HG03442 (cell line): ENCODE measurements at regions not wholly inside any gene's neighbourhood (a gene's known extent, or its start where the extent isn't known, plus 50 kb on each side); places are given as distances from the start of the nearest gene placed in this dataset.
"Not testable (repeated sequence)": the region's sequence is repeated elsewhere in the genome, so short reads cannot be mapped to it uniquely, and the experiment has no call there.

Experiments used
- ATAC-seq: cut with Tn5 transposase; IDR thresholded peaks from one replicate; pipeline ENCODE4 v1.9.1; 2021; ENCODE audit warnings: mild to moderate bottlenecking, moderate library complexity; ENCODE audit not compliant: unreplicated experiment

DNA sequence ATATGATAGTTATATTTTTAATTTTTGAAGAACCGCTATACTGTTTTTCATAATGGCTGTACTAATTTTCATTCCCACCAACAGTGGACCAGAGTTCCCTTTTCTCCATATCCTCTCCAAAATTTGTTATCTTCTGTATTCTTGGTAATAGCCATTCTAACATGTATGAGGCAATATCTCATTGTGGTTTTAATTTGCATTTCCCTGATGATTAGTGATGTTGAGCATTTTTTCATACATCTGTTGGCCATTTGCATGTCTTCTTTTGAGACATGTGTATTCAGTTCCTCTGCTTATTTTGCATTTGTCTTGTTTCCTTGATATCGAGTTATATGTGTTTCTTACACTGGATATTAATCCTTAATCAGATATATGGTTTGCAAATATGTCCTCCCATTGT lies 770.8 kb upstream of the MBL2 start:
- ATAC-seq = no peak

DNA sequence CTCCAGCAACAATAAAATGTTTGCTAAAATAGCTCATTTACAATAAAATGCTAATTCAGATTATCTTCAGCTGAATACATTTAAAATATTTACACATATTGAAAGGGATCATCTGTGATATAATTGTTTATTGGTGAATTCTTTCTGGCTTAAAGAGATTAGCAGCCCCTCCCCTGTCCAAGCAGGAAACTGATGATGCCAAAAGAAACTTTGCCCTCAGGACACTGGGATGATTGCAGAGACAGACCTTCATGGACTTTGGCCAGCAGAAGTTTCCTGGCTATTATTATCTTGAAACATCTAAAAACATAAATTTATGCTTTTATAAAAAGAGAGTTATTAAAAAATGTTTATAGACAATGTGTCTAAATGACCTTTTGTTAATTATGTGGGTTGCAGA lies 764.9 kb upstream of the MBL2 start:
- no peak for ATAC-seq

DNA sequence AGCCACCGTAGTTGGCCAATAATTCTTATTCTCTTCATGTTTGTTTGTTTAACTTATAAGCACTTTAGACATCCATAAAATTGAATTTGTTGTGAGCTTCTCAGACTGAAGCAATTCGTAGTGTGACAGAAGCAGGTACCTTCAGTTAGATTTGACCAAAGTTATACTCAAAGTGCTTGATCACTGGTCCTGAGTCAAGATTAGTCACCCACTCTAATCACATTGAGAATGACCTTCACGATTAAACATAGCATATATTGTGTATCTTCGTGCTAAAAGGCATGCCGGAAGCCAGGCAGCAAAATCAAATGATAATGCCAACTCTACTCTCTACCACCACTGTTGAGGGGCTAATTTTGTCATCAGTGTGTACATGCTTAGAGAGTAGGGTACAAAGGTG lies 763.7 kb upstream of the MBL2 start:
- ATAC-seq = no peak

DNA sequence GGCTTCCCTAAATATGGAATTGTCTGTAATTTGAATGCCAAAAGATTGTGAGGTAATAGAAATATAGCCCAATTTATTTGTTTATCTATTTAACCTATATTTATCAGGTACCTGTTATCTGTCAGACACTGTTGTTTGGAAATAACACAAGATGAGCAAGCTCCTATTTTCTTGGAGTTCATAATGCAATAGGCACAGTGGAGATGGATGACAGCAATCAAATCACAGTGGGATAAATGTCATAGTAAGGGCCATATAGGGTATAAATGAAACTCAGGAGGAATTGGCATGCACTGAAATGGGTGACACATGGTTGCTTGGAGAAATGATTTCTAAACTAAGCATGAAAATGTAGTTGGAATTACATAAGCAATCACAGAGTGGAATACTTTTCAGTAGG lies 761.8 kb upstream of the MBL2 start:
- no peak for ATAC-seq

DNA sequence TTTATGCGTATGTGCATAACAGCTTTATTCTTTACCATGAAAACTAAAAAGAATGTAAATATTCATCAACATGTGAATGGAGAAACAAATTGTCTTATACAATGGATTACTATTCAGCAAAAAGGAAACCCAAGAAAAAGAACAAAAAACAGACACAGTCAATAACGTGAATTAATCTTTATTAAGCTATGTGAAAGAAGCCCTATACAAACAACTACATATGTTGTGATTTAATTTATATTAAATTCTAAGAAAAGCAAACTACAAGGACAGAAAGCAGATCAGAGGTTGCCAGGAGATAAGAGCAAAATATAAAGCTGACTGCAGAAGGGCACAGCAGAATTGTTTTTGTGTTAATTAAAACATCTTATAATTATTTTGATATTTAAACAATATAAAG lies 756.4 kb upstream of the MBL2 start:
- no peak for ATAC-seq

DNA sequence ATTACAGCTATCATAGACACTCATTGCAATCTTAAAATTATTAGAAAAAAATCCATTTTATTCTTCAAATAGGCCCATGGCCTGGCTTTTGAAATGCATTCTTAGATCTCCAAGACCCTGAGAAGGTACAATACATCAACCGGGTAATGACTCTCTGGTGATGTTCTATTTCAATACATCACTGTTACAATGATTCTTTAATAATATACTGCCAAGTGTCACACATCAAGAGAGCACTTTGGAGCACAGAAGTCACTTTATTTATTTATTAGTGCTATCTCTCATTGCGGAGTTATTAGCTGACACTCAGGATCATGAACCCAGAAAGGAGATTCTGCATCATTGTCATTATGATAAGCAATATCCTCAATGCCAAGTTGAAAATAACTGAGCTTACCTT lies 748.5 kb upstream of the MBL2 start:
- no peak for ATAC-seq

DNA sequence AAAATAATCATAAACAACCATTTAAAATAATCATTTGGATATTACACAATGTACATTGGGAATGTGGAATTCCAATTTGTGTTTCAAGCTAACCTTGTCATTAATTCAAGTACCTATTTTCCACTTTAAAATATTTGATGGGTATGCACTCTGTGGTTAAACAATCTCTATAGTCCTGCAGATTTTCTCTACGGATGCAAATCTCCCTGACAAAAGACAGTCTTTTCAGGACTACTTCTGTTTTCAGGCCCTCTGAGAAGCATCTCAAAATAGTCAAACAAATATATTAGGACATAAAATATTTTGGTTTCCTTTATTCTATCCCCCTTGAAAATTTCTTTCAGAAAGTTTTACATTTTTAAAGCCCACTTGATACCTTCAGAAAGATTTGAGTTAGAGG lies 735.6 kb upstream of the MBL2 start:
- ATAC-seq = no peak

DNA sequence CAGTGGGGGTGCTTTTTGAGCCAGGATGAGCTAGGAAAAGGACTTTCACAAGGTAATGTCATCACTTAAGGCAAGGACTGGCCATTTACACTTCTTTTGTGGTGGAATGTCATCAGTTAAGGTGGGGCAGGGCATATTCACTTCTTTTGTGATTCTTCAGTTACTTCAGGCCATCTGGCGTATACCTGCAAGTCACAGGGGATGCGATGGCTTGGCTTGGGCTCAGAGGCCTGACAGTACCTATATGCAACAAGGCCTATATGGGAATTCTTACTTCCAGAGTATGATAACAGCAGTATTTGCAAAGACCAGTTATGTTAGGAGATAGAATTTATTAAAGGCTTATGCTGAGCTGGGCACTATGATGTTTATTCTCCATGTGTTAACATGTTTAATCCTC lies 731.9 kb upstream of the MBL2 start:
- not testable (repeated sequence) for ATAC-seq

DNA sequence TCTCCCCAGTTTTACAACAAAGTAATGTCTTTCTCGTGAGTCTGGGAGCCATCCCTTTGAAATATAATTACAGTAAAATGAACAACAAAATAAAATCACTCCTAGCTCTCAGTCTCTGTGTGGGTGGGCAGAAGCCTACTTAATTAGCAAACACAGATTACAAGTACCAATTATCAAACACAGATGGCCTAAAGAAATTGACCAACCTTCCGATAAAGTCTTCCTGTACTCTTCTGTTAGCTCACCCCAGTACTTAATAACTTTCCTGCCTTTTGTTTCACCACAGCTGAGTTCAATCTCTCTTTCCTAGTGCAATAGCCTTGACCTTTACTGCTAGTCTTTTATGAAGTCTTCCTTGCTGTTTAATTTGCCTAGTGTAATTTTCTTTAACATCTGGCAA lies 719.2 kb upstream of the MBL2 start:
- ATAC-seq = no peak

DNA sequence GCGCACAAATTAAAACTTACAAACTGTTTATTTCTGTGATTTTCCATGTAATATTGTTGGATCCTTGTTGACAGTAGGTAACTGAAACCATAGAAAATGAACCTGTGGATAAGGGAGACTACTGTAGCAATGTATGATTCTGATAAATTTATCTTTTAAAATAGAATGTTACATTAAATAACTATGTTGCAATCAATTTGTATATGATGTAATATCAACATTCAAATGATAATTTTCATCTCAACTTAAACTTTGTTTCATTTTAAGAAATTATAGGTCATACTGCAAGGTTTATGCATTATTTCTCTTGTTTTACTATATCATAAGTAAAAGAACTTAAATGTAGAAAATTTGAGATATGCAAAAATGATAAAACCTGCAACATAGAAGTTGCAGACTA lies 718.0 kb upstream of the MBL2 start:
- ATAC-seq = no peak

DNA sequence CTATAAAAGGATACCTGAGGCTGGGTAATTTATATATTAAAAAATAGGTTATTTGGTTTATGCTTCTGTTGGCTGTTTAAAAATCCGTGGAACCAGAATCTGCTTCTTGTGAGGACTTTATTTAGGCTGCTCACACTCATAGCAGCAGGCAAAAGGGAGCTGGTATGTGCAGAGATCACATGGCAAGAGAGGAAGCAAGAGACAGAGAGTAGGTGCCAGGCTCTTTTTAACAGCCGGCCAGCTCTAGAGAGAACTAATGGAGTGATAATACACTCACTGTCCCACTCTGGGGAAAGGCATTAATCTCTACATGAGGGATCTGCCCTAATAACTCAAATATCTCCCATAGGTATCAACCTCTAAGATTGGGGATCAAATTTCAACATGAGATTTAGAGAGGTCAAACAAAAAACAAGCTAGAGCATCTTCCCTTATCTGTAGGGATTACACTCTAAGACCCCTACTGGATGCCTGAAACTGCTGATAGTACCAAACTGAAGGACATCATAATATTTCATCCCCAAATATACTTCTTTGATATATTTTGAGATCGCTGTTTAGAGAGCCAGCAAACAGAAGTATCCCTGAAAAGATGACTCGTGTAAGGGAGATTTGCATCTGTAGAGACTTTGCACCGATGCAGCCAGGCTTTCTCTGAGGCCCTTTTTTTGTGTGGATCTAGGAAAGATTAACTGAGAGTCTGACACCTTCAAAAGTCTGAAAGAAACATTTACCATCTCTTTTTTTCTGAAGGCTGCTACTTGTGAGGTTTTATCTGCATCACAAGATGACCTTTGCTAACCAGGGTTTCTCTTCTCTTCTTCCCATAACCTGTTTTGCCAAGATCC lies 717.0 kb upstream of the MBL2 start:
- no peak for ATAC-seq

DNA sequence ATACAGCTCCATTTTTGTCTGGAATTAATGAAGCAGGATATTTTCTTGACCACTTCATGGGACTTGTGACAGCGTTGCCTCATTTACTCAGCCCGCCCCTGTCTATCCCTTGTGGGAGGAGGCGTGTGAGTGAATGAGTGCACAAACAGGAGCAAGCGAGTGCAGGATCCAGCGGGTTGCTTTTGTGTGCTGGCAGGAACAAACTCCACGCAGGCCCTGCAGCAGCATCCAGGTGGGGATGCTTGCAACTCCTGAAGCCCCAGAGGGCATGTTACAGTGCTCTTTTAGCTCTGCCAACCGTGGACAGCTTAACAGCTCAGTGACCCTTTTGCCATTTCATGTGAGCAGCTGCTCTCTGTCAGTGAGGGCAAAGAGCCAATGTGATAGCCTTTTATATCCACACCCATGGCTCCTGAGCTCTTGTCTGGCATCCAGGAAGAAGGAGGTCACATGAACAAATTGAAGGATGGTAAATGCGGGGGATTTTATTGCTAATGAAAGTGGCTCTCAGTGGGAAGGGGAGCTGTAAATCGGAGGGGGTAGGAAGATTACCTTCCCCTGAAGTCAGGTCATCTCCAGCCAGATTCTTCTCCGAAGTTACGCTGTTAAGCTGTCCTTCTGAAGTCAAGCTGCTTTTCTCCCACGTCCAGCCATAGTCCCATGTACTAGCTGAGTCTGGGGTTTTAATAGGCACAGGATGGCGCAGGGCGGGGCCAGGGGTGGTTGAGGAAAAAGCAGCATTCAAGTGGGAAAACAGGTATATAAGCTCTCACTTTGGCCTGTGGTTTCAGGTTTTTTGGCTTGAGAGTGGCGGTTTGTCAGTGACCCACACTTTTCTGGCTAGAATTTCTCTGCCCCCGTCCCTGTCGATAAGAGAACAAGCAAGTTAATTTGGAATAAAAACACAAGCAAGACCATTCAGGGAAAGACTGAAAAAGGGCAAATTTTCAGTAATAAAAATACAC lies 714.7 kb upstream of the MBL2 start:
- ATAC-seq = no peak

DNA sequence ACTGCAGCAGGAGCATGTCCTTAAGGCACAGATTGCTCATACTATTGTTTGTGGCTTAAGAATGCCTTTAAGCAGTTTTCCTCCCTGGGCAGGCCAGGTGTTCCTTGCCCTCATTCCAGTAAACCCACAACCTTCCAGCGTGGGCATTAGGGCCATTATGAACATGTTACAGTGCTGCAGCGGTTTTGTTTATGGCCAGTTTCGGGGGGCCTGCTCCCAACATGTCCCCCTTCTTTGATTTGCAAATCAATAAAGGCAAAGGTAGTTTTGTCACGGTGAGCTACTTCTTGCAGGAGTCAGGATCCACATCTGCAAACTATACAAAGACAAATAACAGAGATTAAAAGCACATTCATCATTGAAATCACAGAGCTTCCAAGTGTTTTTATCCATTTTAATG lies 712.8 kb upstream of the MBL2 start:
- ATAC-seq = not testable (repeated sequence)

DNA sequence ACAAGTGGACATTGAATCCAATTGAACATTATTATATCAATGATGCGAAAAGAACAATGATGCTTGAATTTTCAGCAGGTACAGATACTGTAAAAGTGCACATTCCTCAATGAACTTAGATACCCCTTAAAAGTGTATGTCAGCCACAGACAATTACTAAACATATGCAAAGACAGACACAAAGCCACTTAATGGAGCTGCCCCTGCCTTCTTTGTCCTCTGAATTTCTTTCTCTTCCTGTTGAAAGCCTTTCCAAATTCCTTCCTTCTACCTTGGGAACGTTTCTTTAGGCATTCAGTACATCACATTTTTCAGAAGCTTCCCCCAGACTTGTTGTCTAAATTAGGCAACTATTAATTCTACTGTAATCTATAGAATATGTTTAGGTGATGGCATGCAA lies 706.8 kb upstream of the MBL2 start:
- ATAC-seq = no peak

DNA sequence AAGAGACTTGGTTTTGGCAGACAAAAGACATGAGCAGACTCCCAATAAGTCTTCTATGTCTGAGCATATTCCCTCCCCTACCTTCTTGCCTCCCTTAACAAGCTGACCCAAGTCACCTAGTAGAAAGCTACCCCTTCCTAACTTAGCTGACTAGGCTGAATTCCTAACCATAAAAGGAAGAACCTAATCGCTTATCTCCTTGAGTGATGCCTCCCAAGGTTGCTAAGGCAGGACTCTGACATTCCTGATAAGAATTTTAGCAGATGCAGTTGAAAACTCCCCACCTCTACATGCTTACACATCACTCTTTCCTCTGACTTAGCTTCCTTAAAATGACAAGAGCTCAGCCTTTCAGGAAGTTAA lies 704.7 kb upstream of the MBL2 start:
- ATAC-seq = no peak

DNA sequence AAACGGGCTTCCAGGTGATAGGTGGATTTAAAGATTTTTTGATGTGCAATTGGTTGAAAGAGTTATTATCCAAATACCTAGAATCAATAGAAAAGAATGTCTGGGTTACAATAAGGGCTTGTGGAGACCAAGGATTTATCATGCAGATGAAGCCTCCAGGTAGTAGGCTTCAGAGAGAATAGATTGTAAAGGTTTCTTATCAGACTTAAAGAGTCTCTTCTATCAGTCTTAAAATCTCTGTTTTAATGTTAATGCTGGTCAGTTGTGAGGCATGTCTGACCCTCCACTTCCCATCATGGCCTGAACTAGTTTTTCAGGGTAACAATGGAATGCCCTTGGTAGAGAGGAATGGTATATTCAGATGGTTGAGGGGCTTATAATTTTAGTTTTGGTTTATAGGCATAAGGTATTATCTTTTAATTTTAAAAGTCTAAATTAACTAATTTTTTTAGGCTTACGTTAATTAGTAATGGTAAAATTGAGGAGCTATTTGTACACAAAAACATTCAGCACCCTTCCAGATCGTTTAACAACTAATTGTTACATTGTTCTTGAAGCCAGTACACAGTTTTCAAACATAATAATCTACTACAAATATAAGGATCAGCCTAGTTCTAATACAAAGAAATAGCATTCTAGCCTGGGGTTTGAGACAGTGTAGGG lies 704.2 kb upstream of the MBL2 start:
- no peak for ATAC-seq

DNA sequence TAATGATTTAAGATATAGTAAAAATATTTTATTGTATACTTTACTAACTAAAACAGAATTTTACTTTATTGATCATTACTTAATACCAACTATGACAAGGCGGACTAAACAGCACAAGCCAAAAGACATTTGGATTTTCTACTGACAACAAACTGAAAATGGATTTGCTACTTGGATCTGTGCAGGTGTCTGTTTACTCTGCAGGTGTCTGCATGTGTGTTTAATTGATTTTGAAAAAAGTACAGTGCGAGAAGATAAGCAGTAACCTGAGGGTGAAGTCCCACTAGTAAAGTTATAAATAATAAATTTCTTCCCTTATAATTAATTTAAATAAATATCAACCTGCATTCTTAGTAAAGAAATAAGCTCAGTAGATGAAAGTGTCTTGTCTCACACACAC lies 696.8 kb upstream of the MBL2 start:
- no peak for ATAC-seq

DNA sequence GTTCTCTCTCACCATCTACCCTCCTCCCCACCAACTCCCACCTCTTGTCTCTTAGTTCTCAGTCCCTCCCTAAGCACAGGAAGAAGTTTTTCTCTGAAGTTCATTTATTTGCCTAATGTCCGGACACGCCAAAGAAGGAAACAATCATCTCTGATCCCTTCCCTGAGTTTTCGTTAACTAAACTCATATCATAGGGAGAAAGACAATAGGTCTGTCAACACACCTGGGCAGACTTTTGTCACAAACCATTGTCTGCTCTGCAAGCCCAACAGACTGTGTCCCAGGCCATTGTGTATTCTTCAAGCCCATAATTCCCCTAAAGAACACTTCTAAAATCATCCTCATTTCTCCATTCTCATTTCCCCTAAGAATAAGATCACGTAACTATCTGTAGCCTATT lies 691.0 kb upstream of the MBL2 start:
- ATAC-seq = no peak

DNA sequence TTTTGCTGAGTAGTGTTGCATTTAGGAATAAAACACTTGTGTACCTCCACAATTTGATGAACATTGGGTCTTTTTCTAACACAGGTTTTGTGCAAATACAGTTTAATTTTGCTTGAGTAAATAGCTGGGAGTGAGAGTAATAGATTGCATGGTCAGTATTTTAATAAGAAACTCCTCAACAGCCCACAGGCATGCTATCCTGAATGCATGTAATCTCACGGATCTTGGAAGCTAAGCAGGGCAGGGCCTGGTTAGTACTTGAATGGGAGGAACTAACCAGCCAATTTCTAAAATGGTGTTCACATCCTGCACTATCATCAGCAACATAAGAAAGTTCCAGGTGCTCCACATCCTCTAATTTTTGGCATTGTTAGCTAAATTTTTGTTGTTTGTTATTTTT lies 685.4 kb upstream of the MBL2 start:
- no peak for ATAC-seq

DNA sequence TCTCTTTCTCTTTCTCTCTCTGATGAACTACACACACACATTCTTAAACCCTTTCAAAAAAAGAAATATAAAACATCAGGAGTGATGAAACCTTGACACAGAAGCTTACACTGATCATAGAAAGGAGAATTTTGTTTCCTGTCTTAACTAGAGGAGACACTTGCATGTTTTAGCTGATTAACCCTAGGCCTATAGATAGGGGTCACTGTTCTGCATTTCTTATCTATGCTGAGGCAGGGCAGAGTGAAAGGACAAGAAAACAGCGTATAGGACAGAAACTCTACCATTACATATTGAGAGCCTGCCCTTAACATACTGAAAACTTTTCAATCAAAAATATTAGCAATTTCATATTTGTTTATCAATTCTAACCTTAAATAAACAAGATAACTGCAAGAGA lies 680.6 kb upstream of the MBL2 start:
- no peak for ATAC-seq

DNA sequence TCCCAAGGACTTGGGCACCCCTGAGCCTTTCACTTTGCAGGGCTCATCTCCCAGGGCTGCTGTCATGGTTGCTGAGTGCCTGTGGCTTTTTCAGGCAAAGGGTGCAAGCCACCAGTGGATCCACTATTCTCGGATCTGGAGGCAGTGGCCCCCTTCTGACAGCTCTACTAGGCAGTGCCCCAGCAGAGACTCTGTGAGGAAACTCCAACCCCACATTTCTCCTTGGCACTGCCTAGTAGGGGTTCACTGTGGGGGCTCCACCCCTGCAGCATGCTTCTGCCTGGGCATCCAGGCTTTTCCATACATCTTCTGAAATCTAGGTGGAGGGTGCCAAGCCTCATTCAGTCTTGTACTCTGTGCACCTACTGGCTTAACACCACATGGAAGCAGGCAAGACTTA lies 675.0 kb upstream of the MBL2 start:
- ATAC-seq = no peak

DNA sequence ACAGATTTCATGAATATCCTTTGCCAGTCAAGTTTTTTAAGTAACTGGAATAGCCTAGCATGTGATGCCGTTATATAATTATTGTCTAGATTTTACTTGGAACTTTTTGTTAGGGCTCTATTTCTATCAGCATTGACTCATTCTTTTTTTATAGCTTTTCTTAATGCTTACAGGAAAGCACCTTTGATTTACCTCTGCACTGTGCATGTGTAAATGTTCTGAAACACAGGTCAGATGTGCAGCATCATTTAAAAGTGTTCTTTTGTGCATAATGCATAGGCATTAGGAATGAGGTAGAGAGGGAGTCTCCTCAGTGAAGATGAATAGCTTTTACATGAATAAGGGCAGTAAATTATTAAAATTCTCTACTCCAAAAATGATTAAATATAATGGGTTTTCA lies 669.3 kb upstream of the MBL2 start:
- ATAC-seq = no peak
